Cardiac septum (tissue), 1 donor: ENCODE measurements at regions not wholly inside any gene's neighbourhood (a gene's known extent, or its start where the extent isn't known, plus 50 kb on each side); places are given as distances from the start of the nearest gene placed in this dataset.
A peak's percentile ranks its signal among the peaks of the same experiment; 100 is the strongest.

Source experiments
- DNase-seq: peaks from one replicate; pipeline ENCODE4 v3.0.0-alpha.2; 2020; ENCODE audit warnings: low spot score
- intact Hi-C: fragments of 100-400 bp; cut with DNase I; formaldehyde crosslinking; loops from one replicate; pipeline ENCODE4 v1.14.0; 2022
- donor health status: DM: no; HTN: no; CAD: no.

GRCh38 chr12:115558281-115558680, 719.2 kb downstream of the MED13L start:
- no peak for DNase-seq
- intact Hi-C loops, result no loop called here

- DNase-seq, result no peak
- intact Hi-C loops, result no loop called here
Observed at GRCh38 chr12:115553622-115554021, 723.9 kb downstream of the MED13L start.

GRCh38 chr12:115543269-115543668, 734.2 kb downstream of the MED13L start:
- DNase-seq, result no peak
- intact Hi-C loops, result no loop called here

- intact Hi-C loops, result no loop called here
- DNase-seq, result no peak
Observed at GRCh38 chr12:115542656-115543055, 734.8 kb downstream of the MED13L start.

- no peak for DNase-seq
- intact Hi-C loops, result no loop called here
Observed at GRCh38 chr12:115541891-115542421, 735.5 kb downstream of the MED13L start.

GRCh38 chr12:115528466-115528865, 749.0 kb downstream of the MED13L start:
- DNase-seq, result no peak
- intact Hi-C loops, result no loop called here

GRCh38 chr12:115521771-115522409, 755.6 kb downstream of the MED13L start:
- no peak for DNase-seq
- intact Hi-C loops, result no loop called here

GRCh38 chr12:115519887-115520286, 757.6 kb downstream of the MED13L start:
- intact Hi-C loops, result no loop called here
- DNase-seq, result no peak

- intact Hi-C loops, result no loop called here
- DNase-seq, result no peak
Observed at GRCh38 chr12:115519359-115519758, 758.1 kb downstream of the MED13L start.

GRCh38 chr12:115517913-115518312, 759.6 kb downstream of the MED13L start:
- intact Hi-C loops, result no loop called here

GRCh38 chr12:115511986-115512711, 765.3 kb downstream of the MED13L start:
- DNase-seq, result no peak
- intact Hi-C loops, result no loop called here

More at GRCh38 chr12:115517913-115518312, 759.6 kb downstream of the MED13L start:
- no peak for DNase-seq

GRCh38 chr12:115511305-115511704, 766.2 kb downstream of the MED13L start:
- no peak for DNase-seq
- intact Hi-C loops, result no loop called here

- intact Hi-C loops, result loop anchor here (1.0 to 10.0 kb wide), 3 partner anchors 58 to 156 kb away; no protein-coding TSS in a partner anchor
Observed at GRCh38 chr12:115508990-115509389, 768.5 kb downstream of the MED13L start.

GRCh38 chr12:115507951-115508722, 769.4 kb downstream of the MED13L start:
- peak; percentile 77 for DNase-seq

More at GRCh38 chr12:115508990-115509389, 768.5 kb downstream of the MED13L start:
- DNase-seq, result no peak

GRCh38 chr12:115507560-115507889, 770.0 kb downstream of the MED13L start:
- no peak for DNase-seq
- intact Hi-C loops, result loop anchor here (5.0 to 10.0 kb wide), 2 partner anchors 90 to 157 kb away; no protein-coding TSS in a partner anchor

More at GRCh38 chr12:115507951-115508722, 769.4 kb downstream of the MED13L start:
- intact Hi-C loops, result loop anchor here (1.0 to 10.0 kb wide), 3 partner anchors 57 to 157 kb away; no protein-coding TSS in a partner anchor

GRCh38 chr12:115506822-115507559, 770.5 kb downstream of the MED13L start:
- DNase-seq, result no peak
- intact Hi-C loops, result loop anchor here (5.0 to 10.0 kb wide), 2 partner anchors 90 to 158 kb away; no protein-coding TSS in a partner anchor

- DNase-seq, result no peak
- intact Hi-C loops, result loop anchor here (2.0 to 10.0 kb wide), 4 partner anchors 68 to 160 kb away; no protein-coding TSS in a partner anchor
Observed at GRCh38 chr12:115504306-115505290, 772.9 kb downstream of the MED13L start.

GRCh38 chr12:115500872-115501271, 776.6 kb downstream of the MED13L start:
- no peak for DNase-seq

More at GRCh38 chr12:115500872-115501271, 776.6 kb downstream of the MED13L start:
- intact Hi-C loops, result loop anchor here (10.0 kb wide), 1 partner anchor 164 kb away; no protein-coding TSS in a partner anchor
